ENCODE measurements at regions not wholly inside any gene's neighbourhood (a gene's known extent, or its start where the extent isn't known, plus 50 kb on each side); places are given as distances from the start of the nearest gene placed in this dataset.
A peak's percentile ranks its signal among the peaks of the same experiment; 100 is the strongest.

- no peak for DNase-seq (ENCODE audit: low read depth in 1 of 2, low spot score in 1 of 2)
- TF ChIP-seq JUND (IDR thresholded peaks at IDR 0.05; ENCODE audit: low read depth): no peak
- in situ Hi-C loops (cut with HindIII; ENCODE audit: low pct_unique_long_range_greater_than_20kb, low sequenced_read_pairs): no loop called here
Observed at GRCh38 chr13:106915146-106915545, 347.2 kb upstream of the ARGLU1 start.

GRCh38 chr13:106911627-106912026 lies 343.7 kb upstream of the ARGLU1 start:
- TF ChIP-seq JUND (IDR thresholded peaks at IDR 0.05; ENCODE audit: low read depth): no peak
- no peak for DNase-seq (ENCODE audit: low read depth in 1 of 2, low spot score in 1 of 2)
- in situ Hi-C loops (cut with HindIII; ENCODE audit: low pct_unique_long_range_greater_than_20kb, low sequenced_read_pairs): no loop called here

DNA sequence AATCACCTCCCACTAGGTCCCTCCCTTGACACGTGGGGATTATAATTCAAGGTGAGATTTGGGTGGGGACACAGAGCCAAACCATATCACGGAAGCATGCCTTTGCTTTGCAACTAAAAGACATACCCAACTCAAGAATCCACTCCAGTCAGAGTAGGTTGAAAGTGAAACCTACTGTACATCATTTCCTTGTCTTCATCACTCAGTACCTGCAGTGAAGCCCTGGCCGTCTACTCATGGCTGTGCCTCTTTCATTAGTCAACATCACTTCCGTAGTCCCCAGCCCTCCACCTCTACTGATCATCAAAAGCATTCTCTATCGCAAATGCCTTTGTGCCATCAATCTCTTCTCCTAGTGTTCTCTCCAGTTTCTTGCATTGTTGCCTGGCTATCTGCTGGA lies 343.1 kb upstream of the ARGLU1 start:
- in situ Hi-C loops (cut with HindIII; ENCODE audit: low pct_unique_long_range_greater_than_20kb, low sequenced_read_pairs): no loop called here
- no peak for TF ChIP-seq JUND (IDR thresholded peaks at IDR 0.05; ENCODE audit: low read depth)
- DNase-seq (ENCODE audit: low read depth in 1 of 2, low spot score in 1 of 2): no peak

DNA sequence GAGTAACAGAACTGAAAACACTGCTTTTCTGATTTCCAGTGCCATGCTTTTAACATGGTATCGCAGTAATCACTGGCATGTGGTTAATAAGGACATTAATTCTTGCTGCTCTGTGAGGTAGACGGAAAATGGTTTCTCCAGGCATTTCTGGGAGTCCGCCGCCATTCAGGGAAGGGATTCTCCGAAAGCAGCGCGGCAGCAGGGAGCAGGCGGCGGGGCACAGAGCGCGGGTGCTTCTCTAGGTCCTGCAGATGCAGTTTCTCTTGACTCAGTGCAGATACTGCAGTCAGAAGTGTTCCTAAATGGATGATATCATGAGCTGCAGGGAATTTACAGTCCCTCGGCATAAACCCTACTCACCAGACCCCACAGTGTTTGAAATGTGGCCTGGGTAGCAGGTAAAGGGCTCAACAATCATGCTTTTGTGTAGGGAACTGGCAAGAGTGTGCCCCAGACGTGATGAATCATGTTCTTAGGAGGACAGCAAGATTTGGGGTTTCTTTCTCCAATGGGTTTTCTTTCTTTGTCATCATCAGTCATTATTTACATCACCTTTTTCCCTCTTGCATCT lies 338.6 kb upstream of the ARGLU1 start:
- in situ Hi-C loops (cut with HindIII; ENCODE audit: low pct_unique_long_range_greater_than_20kb, low sequenced_read_pairs): no loop called here
- no peak for DNase-seq (ENCODE audit: low read depth in 1 of 2, low spot score in 1 of 2)
- no peak for TF ChIP-seq JUND (IDR thresholded peaks at IDR 0.05; ENCODE audit: low read depth)

GRCh38 chr13:106905380-106906162 lies 337.6 kb upstream of the ARGLU1 start:
- in situ Hi-C loops (cut with HindIII; ENCODE audit: low pct_unique_long_range_greater_than_20kb, low sequenced_read_pairs): no loop called here
- no peak for TF ChIP-seq JUND (IDR thresholded peaks at IDR 0.05; ENCODE audit: low read depth)
- no peak for DNase-seq (ENCODE audit: low read depth in 1 of 2, low spot score in 1 of 2)

- peak in 1 of 2 experiments; percentile 60 for DNase-seq (ENCODE audit: low read depth in 1 of 2, low spot score in 1 of 2)
- in situ Hi-C loops (cut with HindIII; ENCODE audit: low pct_unique_long_range_greater_than_20kb, low sequenced_read_pairs): no loop called here
- TF ChIP-seq JUND (IDR thresholded peaks at IDR 0.05; ENCODE audit: low read depth): no peak
Observed at GRCh38 chr13:106899442-106899841, 331.5 kb upstream of the ARGLU1 start.

DNA sequence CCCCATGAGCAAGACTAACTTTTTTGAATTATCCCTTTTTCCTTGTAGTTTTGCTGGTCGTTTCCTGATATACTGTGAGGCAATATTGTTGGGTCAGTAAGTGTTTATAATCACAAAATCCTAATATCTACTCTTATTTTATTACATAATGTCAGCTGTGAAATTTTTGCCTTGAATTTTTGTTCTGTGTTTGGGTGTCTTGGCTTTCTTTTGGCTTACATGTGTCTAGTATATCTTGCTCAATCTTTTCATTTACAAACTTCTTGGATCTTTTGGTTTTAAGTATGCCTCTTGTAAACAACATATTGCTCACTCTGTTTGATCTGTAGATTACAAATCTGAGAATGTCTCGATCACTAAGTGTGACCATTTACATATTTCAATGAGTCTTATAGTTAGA lies 330.3 kb upstream of the ARGLU1 start:
- TF ChIP-seq JUND (IDR thresholded peaks at IDR 0.05; ENCODE audit: low read depth): no peak
- DNase-seq (ENCODE audit: low read depth in 1 of 2, low spot score in 1 of 2): no peak
- in situ Hi-C loops (cut with HindIII; ENCODE audit: low pct_unique_long_range_greater_than_20kb, low sequenced_read_pairs): no loop called here

DNA sequence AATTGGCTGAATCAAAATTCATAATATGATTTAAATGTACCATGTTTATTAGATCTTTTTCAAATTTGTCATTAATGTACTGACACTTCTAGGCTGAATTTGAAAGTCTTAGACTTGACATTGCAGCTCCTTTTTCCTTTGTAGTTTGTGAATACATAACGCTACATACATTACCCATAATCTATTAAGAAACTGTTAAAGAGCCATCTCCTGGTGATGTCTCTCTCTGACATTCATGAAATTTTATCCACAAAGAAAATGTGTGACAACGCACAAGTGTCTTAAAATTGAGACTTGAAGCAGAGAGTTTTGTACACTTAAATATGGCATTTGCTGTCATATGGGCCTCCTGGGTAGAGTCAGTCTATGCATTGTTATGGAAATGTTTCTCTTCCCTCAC lies 320.2 kb upstream of the ARGLU1 start:
- TF ChIP-seq JUND (IDR thresholded peaks at IDR 0.05; ENCODE audit: low read depth): no peak
- no peak for DNase-seq (ENCODE audit: low read depth in 1 of 2, low spot score in 1 of 2)
- in situ Hi-C loops (cut with HindIII; ENCODE audit: low pct_unique_long_range_greater_than_20kb, low sequenced_read_pairs): no loop called here

- in situ Hi-C loops (cut with HindIII; ENCODE audit: low pct_unique_long_range_greater_than_20kb, low sequenced_read_pairs): no loop called here
- no peak for TF ChIP-seq JUND (IDR thresholded peaks at IDR 0.05; ENCODE audit: low read depth)
- DNase-seq (ENCODE audit: low read depth in 1 of 2, low spot score in 1 of 2): no peak
Observed at GRCh38 chr13:106887686-106888085, 319.7 kb upstream of the ARGLU1 start.

DNA sequence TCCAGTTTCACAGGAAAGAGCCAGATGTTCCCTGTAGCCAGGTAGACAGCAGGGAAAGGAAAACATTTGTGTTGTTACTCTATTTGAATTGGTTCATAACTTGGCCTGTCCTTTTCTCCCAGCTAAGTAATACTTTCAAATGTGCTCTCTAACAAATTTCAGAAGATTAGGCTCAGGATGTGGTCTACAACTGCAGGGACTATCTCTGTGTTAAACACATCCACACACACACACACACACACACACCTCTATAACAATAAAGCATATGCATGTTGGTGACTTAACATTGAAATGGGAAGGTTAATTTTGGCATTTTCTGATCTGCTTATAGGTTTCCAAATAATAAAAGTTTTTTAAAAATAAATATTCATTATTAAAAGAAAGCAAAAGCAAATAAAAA lies 316.0 kb upstream of the ARGLU1 start:
- TF ChIP-seq JUND (IDR thresholded peaks at IDR 0.05; ENCODE audit: low read depth): no peak
- no peak for DNase-seq (ENCODE audit: low read depth in 1 of 2, low spot score in 1 of 2)
- in situ Hi-C loops (cut with HindIII; ENCODE audit: low pct_unique_long_range_greater_than_20kb, low sequenced_read_pairs): no loop called here

- DNase-seq (ENCODE audit: low read depth in 1 of 2, low spot score in 1 of 2): no peak
- no peak for TF ChIP-seq JUND (IDR thresholded peaks at IDR 0.05; ENCODE audit: low read depth)
- in situ Hi-C loops (cut with HindIII; ENCODE audit: low pct_unique_long_range_greater_than_20kb, low sequenced_read_pairs): no loop called here
Observed at GRCh38 chr13:106882246-106882645, 314.3 kb upstream of the ARGLU1 start.

DNA sequence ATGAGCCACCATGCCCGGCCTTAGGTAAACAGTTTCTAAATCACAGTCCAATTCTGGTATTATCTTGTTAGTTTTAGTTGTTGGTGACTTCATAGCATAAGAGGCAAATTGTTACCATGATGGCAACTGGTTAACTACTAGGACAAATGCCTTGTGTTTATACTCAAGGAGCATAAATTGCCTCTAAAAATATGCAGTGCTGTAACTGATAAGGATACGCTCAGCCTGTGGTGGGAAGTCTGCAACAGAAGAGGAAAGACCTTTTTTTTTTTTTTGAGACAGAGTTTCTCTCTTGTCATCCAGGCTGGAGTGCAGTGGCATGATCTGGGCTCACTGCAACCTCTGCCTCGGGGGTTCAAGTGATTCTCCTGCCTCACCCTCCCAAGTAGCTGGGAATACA lies 311.9 kb upstream of the ARGLU1 start:
- in situ Hi-C loops (cut with HindIII; ENCODE audit: low pct_unique_long_range_greater_than_20kb, low sequenced_read_pairs): no loop called here
- TF ChIP-seq JUND (IDR thresholded peaks at IDR 0.05; ENCODE audit: low read depth): no peak
- no peak for DNase-seq (ENCODE audit: low read depth in 1 of 2, low spot score in 1 of 2)

- no peak for TF ChIP-seq JUND (IDR thresholded peaks at IDR 0.05; ENCODE audit: low read depth)
- DNase-seq (ENCODE audit: low read depth in 1 of 2, low spot score in 1 of 2): no peak
- in situ Hi-C loops (cut with HindIII; ENCODE audit: low pct_unique_long_range_greater_than_20kb, low sequenced_read_pairs): no loop called here
Observed at GRCh38 chr13:106874323-106874722, 306.4 kb upstream of the ARGLU1 start.

DNA sequence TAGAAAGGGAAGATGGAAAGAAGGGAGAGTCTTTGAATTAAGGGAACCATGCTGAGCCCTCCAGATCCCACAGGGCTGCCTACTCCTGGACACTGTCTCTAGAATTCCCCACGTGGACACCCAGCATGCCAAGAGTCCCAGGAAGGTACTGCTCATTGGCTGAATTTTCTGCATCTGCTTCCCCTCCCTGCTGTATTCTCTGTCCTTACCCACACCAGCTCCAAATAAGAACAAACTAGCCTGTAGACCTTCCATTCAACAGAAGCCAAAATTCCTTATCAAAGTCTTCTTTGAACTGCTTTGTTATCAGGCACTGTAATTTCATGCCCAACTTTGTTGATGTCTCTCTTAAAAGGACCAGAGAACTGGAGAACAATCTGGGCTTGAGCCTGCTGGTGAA lies 305.9 kb upstream of the ARGLU1 start:
- in situ Hi-C loops (cut with HindIII; ENCODE audit: low pct_unique_long_range_greater_than_20kb, low sequenced_read_pairs): no loop called here
- no peak for DNase-seq (ENCODE audit: low read depth in 1 of 2, low spot score in 1 of 2)
- TF ChIP-seq JUND (IDR thresholded peaks at IDR 0.05; ENCODE audit: low read depth): no peak
